ENCODE measurements at regions not wholly inside any gene's neighbourhood (a gene's known extent, or its start where the extent isn't known, plus 50 kb on each side); places are given as distances from the start of the nearest gene placed in this dataset.
"Not testable (repeated sequence)": the region's sequence is repeated elsewhere in the genome, so short reads cannot be mapped to it uniquely, and the experiment has no call there.

GRCh38 chr14:71758229-71758951 lies 173.8 kb upstream of the RGS6 start:
- no peak for DNase-seq

GRCh38 chr14:71762575-71762974 lies 169.7 kb upstream of the RGS6 start:
- no peak for DNase-seq

- no peak for DNase-seq
Observed at GRCh38 chr14:71764701-71765382, 167.4 kb upstream of the RGS6 start.

- DNase-seq, result no peak
Observed at GRCh38 chr14:71765505-71765904, 166.7 kb upstream of the RGS6 start.

- no peak for DNase-seq
Observed at GRCh38 chr14:71770431-71770830, 161.8 kb upstream of the RGS6 start.

- not testable (repeated sequence) for DNase-seq
Observed at GRCh38 chr14:71771421-71771820, 160.8 kb upstream of the RGS6 start.

GRCh38 chr14:71771996-71772395 lies 160.2 kb upstream of the RGS6 start:
- DNase-seq, result not testable (repeated sequence)

- no peak for DNase-seq
Observed at GRCh38 chr14:71773898-71774481, 158.2 kb upstream of the RGS6 start.

- DNase-seq, result no peak
Observed at GRCh38 chr14:71776471-71777360, 155.5 kb upstream of the RGS6 start.

GRCh38 chr14:71780075-71780474 lies 152.2 kb upstream of the RGS6 start:
- no peak for DNase-seq

GRCh38 chr14:71780822-71781221 lies 151.4 kb upstream of the RGS6 start:
- DNase-seq, result no peak

- DNase-seq, result no peak
Observed at GRCh38 chr14:71783088-71783487, 149.1 kb upstream of the RGS6 start.

GRCh38 chr14:71783786-71784185 lies 148.4 kb upstream of the RGS6 start:
- no peak for DNase-seq

- DNase-seq, result no peak
Observed at GRCh38 chr14:71789005-71789404, 143.2 kb upstream of the RGS6 start.

GRCh38 chr14:71799841-71800240 lies 132.4 kb upstream of the RGS6 start:
- DNase-seq, result no peak

- no peak for DNase-seq
Observed at GRCh38 chr14:71800878-71801277, 131.4 kb upstream of the RGS6 start.

GRCh38 chr14:71803539-71804260 lies 128.5 kb upstream of the RGS6 start:
- DNase-seq, result no peak

GRCh38 chr14:71804992-71805391 lies 127.2 kb upstream of the RGS6 start:
- no peak for DNase-seq

- not testable (repeated sequence) for DNase-seq
Observed at GRCh38 chr14:71807049-71807448, 125.2 kb upstream of the RGS6 start.

GRCh38 chr14:71810800-71811199 lies 121.4 kb upstream of the RGS6 start:
- DNase-seq, result not testable (repeated sequence)

- DNase-seq, result no peak
Observed at GRCh38 chr14:71812693-71813092, 119.5 kb upstream of the RGS6 start.

GRCh38 chr14:71815110-71815509 lies 117.1 kb upstream of the RGS6 start:
- DNase-seq, result no peak
